SKM-1 treated with dmso at 0.1 percent for 144 hours (cell line): ENCODE measurements at regions not wholly inside any gene's neighbourhood (a gene's known extent, or its start where the extent isn't known, plus 50 kb on each side); places are given as distances from the start of the nearest gene placed in this dataset.
A peak's percentile ranks its signal among the peaks of the same experiment; 100 is the strongest.
"Not testable (repeated sequence)": the region's sequence is repeated elsewhere in the genome, so short reads cannot be mapped to it uniquely, and the experiment has no call there.

Source experiments
- DNase-seq: peaks from one replicate; lab custom pipeline; 2025; ENCODE audit not compliant: unreplicated experiment; lab: John Stamatoyannopoulos, UW

- no peak for DNase-seq
These were observed 315.1 kb upstream of the RASGEF1B start for GRCh38 chr4:81786766-81787165.

GRCh38 chr4:81786063-81786763 is 314.5 kb upstream of the RASGEF1B start:
- no peak for DNase-seq

GRCh38 chr4:81785338-81785737 is 313.6 kb upstream of the RASGEF1B start:
- DNase-seq, result no peak

- DNase-seq, result no peak
These were observed 311.9 kb upstream of the RASGEF1B start for GRCh38 chr4:81783558-81783957.

- DNase-seq, result no peak
These were observed 310.1 kb upstream of the RASGEF1B start for GRCh38 chr4:81781799-81782198.

- not testable (repeated sequence) for DNase-seq
These were observed 306.0 kb upstream of the RASGEF1B start for GRCh38 chr4:81777718-81778117.

- DNase-seq, result no peak
These were observed 305.1 kb upstream of the RASGEF1B start for GRCh38 chr4:81776794-81777193.

GRCh38 chr4:81773557-81773956 is 301.9 kb upstream of the RASGEF1B start:
- no peak for DNase-seq

GRCh38 chr4:81771721-81772120 is 300.0 kb upstream of the RASGEF1B start:
- DNase-seq, result no peak

GRCh38 chr4:81769244-81769643 is 297.5 kb upstream of the RASGEF1B start:
- no peak for DNase-seq

GRCh38 chr4:81758574-81759264 is 287.0 kb upstream of the RASGEF1B start:
- peak; percentile 16 for DNase-seq

- DNase-seq, result no peak
These were observed 286.0 kb upstream of the RASGEF1B start for GRCh38 chr4:81757691-81758090.

- no peak for DNase-seq
These were observed 285.3 kb upstream of the RASGEF1B start for GRCh38 chr4:81756973-81757372.

- no peak for DNase-seq
These were observed 284.3 kb upstream of the RASGEF1B start for GRCh38 chr4:81756042-81756441.

GRCh38 chr4:81754169-81754568 is 282.5 kb upstream of the RASGEF1B start:
- DNase-seq, result no peak

GRCh38 chr4:81751531-81752289 is 280.0 kb upstream of the RASGEF1B start:
- DNase-seq, result no peak

GRCh38 chr4:81747242-81747930 is 275.7 kb upstream of the RASGEF1B start:
- DNase-seq, result peak; percentile 82

- DNase-seq, result no peak
These were observed 275.1 kb upstream of the RASGEF1B start for GRCh38 chr4:81746773-81747172.

GRCh38 chr4:81746071-81746470 is 274.4 kb upstream of the RASGEF1B start:
- DNase-seq, result no peak

- DNase-seq, result no peak
These were observed 273.3 kb upstream of the RASGEF1B start for GRCh38 chr4:81745050-81745449.

- DNase-seq, result no peak
These were observed 272.2 kb upstream of the RASGEF1B start for GRCh38 chr4:81743731-81744435.
